ENCODE measurements at regions not wholly inside any gene's neighbourhood (a gene's known extent, or its start where the extent isn't known, plus 50 kb on each side); places are given as distances from the start of the nearest gene placed in this dataset.

DNA sequence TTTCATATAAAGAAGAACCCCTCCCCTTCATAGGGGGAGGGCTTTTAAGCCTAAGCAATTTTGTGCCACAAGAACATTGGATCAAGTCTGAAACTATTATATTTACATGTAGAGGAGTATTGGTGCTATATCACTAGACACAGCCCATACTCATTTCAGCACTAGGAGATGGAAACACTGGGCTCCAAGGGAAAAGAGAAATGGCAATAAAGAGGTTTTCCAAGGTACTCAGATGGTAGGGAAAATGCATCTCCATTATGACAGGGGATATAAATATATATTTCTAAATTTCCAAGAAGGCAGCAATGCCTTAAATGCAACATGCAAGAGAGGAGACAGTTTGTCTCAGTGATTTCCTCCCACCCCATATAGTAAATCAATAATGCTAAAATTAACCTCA is 209.0 kb downstream of the RAB38 start:
- TF ChIP-seq, protein P1, sequence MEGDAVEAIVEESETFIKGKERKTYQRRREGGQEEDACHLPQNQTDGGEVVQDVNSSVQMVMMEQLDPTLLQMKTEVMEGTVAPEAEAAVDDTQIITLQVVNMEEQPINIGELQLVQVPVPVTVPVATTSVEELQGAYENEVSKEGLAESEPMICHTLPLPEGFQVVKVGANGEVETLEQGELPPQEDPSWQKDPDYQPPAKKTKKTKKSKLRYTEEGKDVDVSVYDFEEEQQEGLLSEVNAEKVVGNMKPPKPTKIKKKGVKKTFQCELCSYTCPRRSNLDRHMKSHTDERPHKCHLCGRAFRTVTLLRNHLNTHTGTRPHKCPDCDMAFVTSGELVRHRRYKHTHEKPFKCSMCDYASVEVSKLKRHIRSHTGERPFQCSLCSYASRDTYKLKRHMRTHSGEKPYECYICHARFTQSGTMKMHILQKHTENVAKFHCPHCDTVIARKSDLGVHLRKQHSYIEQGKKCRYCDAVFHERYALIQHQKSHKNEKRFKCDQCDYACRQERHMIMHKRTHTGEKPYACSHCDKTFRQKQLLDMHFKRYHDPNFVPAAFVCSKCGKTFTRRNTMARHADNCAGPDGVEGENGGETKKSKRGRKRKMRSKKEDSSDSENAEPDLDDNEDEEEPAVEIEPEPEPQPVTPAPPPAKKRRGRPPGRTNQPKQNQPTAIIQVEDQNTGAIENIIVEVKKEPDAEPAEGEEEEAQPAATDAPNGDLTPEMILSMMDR (conservative IDR thresholded peaks at IDR 0.05; ENCODE audit: low read depth in 2 of 2), result no peak
- TF ChIP-seq EZH2phosphoT487 (IDR thresholded peaks at IDR 0.05; ENCODE audit: unreplicated experiment) (no peak), POLR2AphosphoS5 (IDR thresholded peaks at IDR 0.05; ENCODE audit: low read depth) (no peak)

Measured in GM23338 (cell line).